Endothelial cell of umbilical vein (primary cell): ENCODE measurements at regions not wholly inside any gene's neighbourhood (a gene's known extent, or its start where the extent isn't known, plus 50 kb on each side); places are given as distances from the start of the nearest gene placed in this dataset.

ENCODE experiments used
- BruUV-seq: library from RNA; stranded (reverse); fragments of 400-500 nt; replicated peaks from 2 replicates; lab custom pipeline; 2021; lab: Mats Ljungman, UMichigan
- CTCF ChIA-PET: fragments of 300-600, 350-600 bp; sonication (Branson Sonifier 250); formaldehyde crosslinking; loops from one replicate; lab custom pipeline; 2021; ENCODE audit warnings: antibody characterized with exemption, inconsistent platforms; lab: Charles Lee
- POLR2A ChIA-PET: fragments of 300-600, 350-600 bp; sonication (Branson Sonifier 250); formaldehyde crosslinking; loops from one replicate; lab custom pipeline; 2021; ENCODE audit warnings: antibody characterized with exemption, inconsistent platforms; lab: Charles Lee
- DNase-seq: peaks from one replicate; pipeline ENCODE4 v3.0.0-alpha.2; 2011; ENCODE audit warnings: low read depth, low spot score
- FAIRE-seq: peaks from 2 replicates; lab custom pipeline; 2011; peaks lifted over from hg19 to GRCh38; lab: Jason Lieb, UNC
- H2AFZ ChIP-seq: 2 replicates; pipeline ENCODE4 v1.6.0; 2012; ENCODE audit warnings: low read depth, low read length, control low read depth, inconsistent platforms
- H3K27ac ChIP-seq: 2 replicates; pipeline ENCODE4 v1.5.1; 2011; ENCODE audit warnings: low read depth, mild to moderate bottlenecking, control low read depth, low read length, moderate library complexity; ENCODE audit not compliant: insufficient read depth
- H3K27me3 ChIP-seq, 2 experiments: 2 replicates each; pipeline versions ENCODE4 v1.6.0 to v1.6.1; 2011; ENCODE audit warnings: low read length in 2 of 2, mixed read lengths in 1 of 2; ENCODE audit not compliant: control insufficient read depth in 2 of 2, insufficient read depth in 2 of 2
- H3K36me3 ChIP-seq, 2 experiments: 2 replicates in 1 of 2; 3 replicates in 1 of 2; pipeline ENCODE4 v1.5.1; 2011; ENCODE audit warnings: low read length in 2 of 2, mild to moderate bottlenecking in 1 of 2, moderate library complexity in 1 of 2; ENCODE audit not compliant: control insufficient read depth in 2 of 2, insufficient read depth in 2 of 2; ENCODE audit errors: extremely low read depth in 1 of 2
- H3K4me1 ChIP-seq: 3 replicates; pipeline ENCODE4 v1.5.1; 2011; ENCODE audit warnings: mild to moderate bottlenecking, low read length; ENCODE audit not compliant: control insufficient read depth, insufficient read depth; ENCODE audit errors: extremely low read depth
- H3K4me2 ChIP-seq: 2 replicates; pipeline ENCODE4 v1.6.1; 2011; ENCODE audit warnings: low read length, control low read depth, mixed read lengths; ENCODE audit not compliant: insufficient read depth
- H3K4me3 ChIP-seq, 3 experiments: fragments of 200-600 bp in 1 of 3; sonication (generic), shearing (Covaris generic) in 1 of 3; replicated peaks in 1 of 3; 2 replicates each; pipeline ENCODE4 v1.5.1; 2011 to 2016; ENCODE audit warnings: control low read depth in 3 of 3, low read length in 3 of 3, mild to moderate bottlenecking in 2 of 3, inconsistent platforms in 1 of 3, low read depth in 1 of 3, moderate library complexity in 1 of 3; ENCODE audit not compliant: insufficient read depth in 1 of 3
- H3K79me2 ChIP-seq: 2 replicates; pipeline ENCODE4 v1.6.0; 2012; ENCODE audit warnings: low read length, inconsistent platforms; ENCODE audit not compliant: control insufficient read depth, insufficient read depth
- H3K9ac ChIP-seq: replicated peaks from 2 replicates; pipeline ENCODE3; 2011; ENCODE audit warnings: low read length, control low read depth; ENCODE audit not compliant: insufficient read depth; ENCODE audit errors: extremely low read depth
- H3K9me1 ChIP-seq: replicated peaks from 3 replicates; pipeline ENCODE4 v1.6.0; 2011; ENCODE audit warnings: mild to moderate bottlenecking, low read length; ENCODE audit not compliant: control insufficient read depth, insufficient read depth; ENCODE audit errors: extremely low read depth
- H3K9me3 ChIP-seq: replicated peaks from 2 replicates; pipeline ENCODE4 v1.5.1; 2012; ENCODE audit warnings: low read length, inconsistent platforms; ENCODE audit not compliant: control insufficient read depth, insufficient read depth
- H4K20me1 ChIP-seq: replicated peaks from 2 replicates; pipeline ENCODE3; 2011; ENCODE audit warnings: mild to moderate bottlenecking, low read length; ENCODE audit not compliant: control insufficient read depth, insufficient read depth; ENCODE audit errors: extremely low read depth
- GATA2 ChIP-seq: IDR thresholded peaks from 2 replicates; pipeline ENCODE4 v1.7.0; 2011; ENCODE audit warnings: low read depth, mild to moderate bottlenecking, moderate library complexity, mixed read lengths, low read length; ENCODE audit not compliant: insufficient read length, insufficient read depth
- MYC ChIP-seq: IDR thresholded peaks from one replicate; pipeline ENCODE4 v1.6.1; 2011; ENCODE audit warnings: mild to moderate bottlenecking, low read depth, low read length
- POLR2A ChIP-seq: IDR thresholded peaks from 2 replicates; pipeline ENCODE4 v1.6.1; 2012; ENCODE audit warnings: low read depth, mild to moderate bottlenecking, control low read depth, low read length
- POLR2AphosphoS5 ChIP-seq: IDR thresholded peaks from 2 replicates; pipeline ENCODE4 v1.6.1; 2012; ENCODE audit warnings: low read depth, mild to moderate bottlenecking, control low read depth, low read length, moderate library complexity; ENCODE audit not compliant: insufficient read depth
- dilution Hi-C: fragments of 300-500 bp; cut with MboI; formaldehyde crosslinking; loops from one replicate; pipeline ENCODE4 v1.15.0; 2019; ENCODE audit warnings: low sequenced_read_pairs; ENCODE audit not compliant: extremely low pct_ligation_motif_present
- intact Hi-C: fragments of 100-400 bp; cut with micrococcal nuclease; formaldehyde crosslinking; loops from one replicate; pipeline ENCODE4 v1.10.0; 2022
- TF ChIP-seq, protein P1 (sequence below), 2 donors: IDR thresholded peaks; 1 replicate in 1 of 2; 2 replicates in 1 of 2; pipeline ENCODE4 v1.5.1; 2011; ENCODE audit warnings: low read length in 2 of 2, mild to moderate bottlenecking in 2 of 2, moderate library complexity in 2 of 2, control low read depth in 1 of 2, inconsistent platforms in 1 of 2, low read depth in 1 of 2; ENCODE audit not compliant: insufficient read depth in 1 of 2; ENCODE audit errors: extremely low read depth in 1 of 2
- TF ChIP-seq, protein P2 (sequence below): IDR thresholded peaks from 2 replicates; pipeline ENCODE4 v1.6.1; 2011; ENCODE audit not compliant: insufficient read depth, insufficient read length

DNA sequence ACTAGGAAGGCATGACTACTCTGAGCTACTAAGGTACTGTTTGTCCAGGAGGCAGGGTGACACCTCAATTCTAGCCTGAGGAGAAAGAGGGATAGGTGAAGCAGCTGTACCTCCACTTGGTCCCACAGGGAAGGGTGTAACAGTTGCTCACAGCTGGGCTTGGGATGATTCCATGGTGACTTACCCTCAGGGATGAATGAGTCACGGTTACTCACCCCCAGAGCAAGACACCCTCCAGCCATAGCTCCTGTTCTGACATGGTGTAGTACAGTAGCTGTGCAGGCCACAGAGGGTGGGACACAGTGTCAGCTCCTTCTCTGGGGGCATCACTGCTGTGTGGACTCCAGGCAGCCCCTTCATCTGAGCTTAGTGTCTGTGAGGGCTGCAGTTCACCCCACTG, 868.6 kb upstream of the SEMA6D start:
- Histone ChIP-seq H3K9me1 (no peaks in the 10 kb centered on the region), H3K4me3 (no peak overlapping the region), H3K27ac (no peak overlapping the region), H3K9ac (no peak overlapping the region), H4K20me1 (no peaks in the 10 kb centered on the region), H2AFZ (no peak overlapping the region), H3K4me2 (no peak overlapping the region), H3K9me3 (no peaks in the 10 kb centered on the region), H3K79me2 (no peaks in the 10 kb centered on the region), H3K36me3 (no peaks in the 10 kb centered on the region), H3K4me1 (no peaks in the 10 kb centered on the region), H3K27me3 (no peaks in the 10 kb centered on the region)
- no peak for FAIRE-seq
- dilution Hi-C loops (no loop called here), intact Hi-C loops (no loop called here)
- ChIA-PET CTCF (no interaction called here), POLR2A (no interaction called here)
- no peak for DNase-seq
- no TSS peak for BruUV-seq
- no peak for TF ChIP-seq POLR2A

DNA sequence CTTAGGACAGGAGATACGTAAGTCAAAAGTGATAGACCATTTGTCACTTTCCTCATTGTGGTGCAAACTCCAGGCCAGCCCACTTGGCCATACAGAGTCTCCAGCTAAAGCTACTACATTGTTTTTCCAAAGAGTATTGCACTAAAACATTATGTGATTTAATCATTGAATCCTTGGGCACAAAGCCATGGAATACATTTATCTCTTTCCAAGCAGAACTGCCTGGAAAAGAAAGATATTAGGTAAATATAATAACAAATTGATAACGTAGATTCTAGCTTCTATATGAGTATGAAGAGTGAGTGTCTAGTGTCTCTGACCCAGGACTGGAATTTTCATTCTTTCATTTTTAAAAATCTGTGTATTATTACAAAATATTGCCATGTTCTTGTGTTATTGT, 863.7 kb upstream of the SEMA6D start:
- no peak overlapping the region for H3K9ac ChIP-seq
- dilution Hi-C loops = no loop called here
- H4K20me1 ChIP-seq = no peaks in the 10 kb centered on the region
- TF ChIP-seq POLR2A (no peak), MYC (no peak), POLR2AphosphoS5 (no peak), GATA2 (no peak)
- TF ChIP-seq, protein P1, sequence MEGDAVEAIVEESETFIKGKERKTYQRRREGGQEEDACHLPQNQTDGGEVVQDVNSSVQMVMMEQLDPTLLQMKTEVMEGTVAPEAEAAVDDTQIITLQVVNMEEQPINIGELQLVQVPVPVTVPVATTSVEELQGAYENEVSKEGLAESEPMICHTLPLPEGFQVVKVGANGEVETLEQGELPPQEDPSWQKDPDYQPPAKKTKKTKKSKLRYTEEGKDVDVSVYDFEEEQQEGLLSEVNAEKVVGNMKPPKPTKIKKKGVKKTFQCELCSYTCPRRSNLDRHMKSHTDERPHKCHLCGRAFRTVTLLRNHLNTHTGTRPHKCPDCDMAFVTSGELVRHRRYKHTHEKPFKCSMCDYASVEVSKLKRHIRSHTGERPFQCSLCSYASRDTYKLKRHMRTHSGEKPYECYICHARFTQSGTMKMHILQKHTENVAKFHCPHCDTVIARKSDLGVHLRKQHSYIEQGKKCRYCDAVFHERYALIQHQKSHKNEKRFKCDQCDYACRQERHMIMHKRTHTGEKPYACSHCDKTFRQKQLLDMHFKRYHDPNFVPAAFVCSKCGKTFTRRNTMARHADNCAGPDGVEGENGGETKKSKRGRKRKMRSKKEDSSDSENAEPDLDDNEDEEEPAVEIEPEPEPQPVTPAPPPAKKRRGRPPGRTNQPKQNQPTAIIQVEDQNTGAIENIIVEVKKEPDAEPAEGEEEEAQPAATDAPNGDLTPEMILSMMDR (IDR thresholded peaks at IDR 0.05; ENCODE audit: extremely low read depth in 1 of 2, insufficient read depth in 1 of 2, low read depth in 1 of 2, low read length in 2 of 2) = no peak
- TF ChIP-seq, protein P2, sequence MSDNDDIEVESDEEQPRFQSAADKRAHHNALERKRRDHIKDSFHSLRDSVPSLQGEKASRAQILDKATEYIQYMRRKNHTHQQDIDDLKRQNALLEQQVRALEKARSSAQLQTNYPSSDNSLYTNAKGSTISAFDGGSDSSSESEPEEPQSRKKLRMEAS = no peak
- H3K9me1 ChIP-seq = no peaks in the 10 kb centered on the region
- intact Hi-C loops = no loop called here
- no peak overlapping the region for H3K27ac ChIP-seq
- H2AFZ ChIP-seq = no peak overlapping the region
- ChIA-PET POLR2A (no interaction called here), CTCF (no interaction called here)
- no peak overlapping the region for H3K4me3 ChIP-seq
- no peaks in the 10 kb centered on the region for H3K4me1 ChIP-seq
- H3K36me3 ChIP-seq = no peaks in the 10 kb centered on the region
- H3K27me3 ChIP-seq = no peaks in the 10 kb centered on the region
- H3K79me2 ChIP-seq = no peaks in the 10 kb centered on the region
- no peak overlapping the region for H3K4me2 ChIP-seq
- H3K9me3 ChIP-seq = no peaks in the 10 kb centered on the region
- BruUV-seq = no TSS peak
- FAIRE-seq = no peak
- DNase-seq = no peak
